CD4-positive, alpha-beta T cell treated with Interleukin-4 for 1 hour (primary cell): ENCODE measurements at regions not wholly inside any gene's neighbourhood (a gene's known extent, or its start where the extent isn't known, plus 50 kb on each side); places are given as distances from the start of the nearest gene placed in this dataset.
"Not testable (repeated sequence)": the region's sequence is repeated elsewhere in the genome, so short reads cannot be mapped to it uniquely, and the experiment has no call there.

Experiments
- DNase-seq, 2 donors: peaks; one replicate each; pipeline ENCODE4 v3.0.0-alpha.2; 2020 to 2022

DNA sequence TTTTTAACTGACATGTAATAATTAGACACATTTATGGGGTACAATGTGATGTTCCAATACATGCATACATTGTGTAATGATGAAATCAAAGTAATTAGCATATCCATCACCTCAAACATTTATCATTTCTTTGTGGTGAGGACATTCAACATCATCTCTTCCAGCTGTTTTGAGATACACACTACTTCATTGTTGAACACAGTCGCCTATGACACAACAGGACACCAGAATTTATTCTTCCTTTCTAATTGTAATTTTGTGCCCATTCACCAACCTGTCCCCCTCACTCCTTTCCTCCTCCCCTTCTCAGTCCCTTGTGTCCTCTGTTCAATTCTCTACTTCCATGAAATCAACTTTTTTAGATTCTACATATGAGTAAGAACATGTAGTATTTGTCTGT, 113.4 kb upstream of the CBLB start:
- DNase-seq, result no peak

DNA sequence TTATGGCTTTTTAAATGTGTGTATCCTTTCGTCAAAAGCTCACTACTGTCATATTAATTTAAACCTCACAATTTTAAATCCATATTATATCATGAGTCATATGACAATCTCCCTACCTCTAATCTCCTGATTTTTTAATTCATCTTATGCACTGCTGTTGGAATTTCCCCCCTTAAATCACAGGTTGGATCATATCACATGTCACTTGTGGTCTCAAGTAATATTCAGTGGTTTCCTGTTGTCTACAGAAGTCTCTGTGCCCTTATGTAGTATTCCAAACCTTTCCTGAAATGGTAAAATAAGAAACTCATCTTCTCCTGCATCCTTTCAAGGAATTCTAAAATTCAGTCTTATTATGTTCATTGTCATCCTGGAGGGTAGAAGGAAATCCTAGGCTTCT, 116.0 kb upstream of the CBLB start:
- peak in 1 of 2 donors; percentile 27 for DNase-seq

DNA sequence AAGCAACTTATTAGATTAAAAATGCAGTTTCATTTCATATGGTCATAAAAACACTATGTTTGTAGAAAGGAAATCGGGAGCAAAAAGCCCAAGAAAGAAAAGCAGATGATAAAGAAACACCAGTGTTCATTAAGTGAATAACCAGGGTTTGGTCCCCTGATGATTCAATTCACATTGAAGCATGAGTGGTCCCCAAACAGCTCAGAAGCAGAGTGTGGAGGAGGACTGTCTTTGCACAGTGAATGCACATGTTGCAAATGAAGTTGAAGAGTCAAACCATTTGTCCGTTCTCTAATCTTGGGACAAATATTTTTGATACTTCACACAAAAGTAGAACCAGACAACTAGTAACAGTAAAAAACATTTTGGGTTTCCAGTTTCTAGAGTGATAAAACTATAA, 117.5 kb upstream of the CBLB start:
- not testable (repeated sequence) for DNase-seq

DNA sequence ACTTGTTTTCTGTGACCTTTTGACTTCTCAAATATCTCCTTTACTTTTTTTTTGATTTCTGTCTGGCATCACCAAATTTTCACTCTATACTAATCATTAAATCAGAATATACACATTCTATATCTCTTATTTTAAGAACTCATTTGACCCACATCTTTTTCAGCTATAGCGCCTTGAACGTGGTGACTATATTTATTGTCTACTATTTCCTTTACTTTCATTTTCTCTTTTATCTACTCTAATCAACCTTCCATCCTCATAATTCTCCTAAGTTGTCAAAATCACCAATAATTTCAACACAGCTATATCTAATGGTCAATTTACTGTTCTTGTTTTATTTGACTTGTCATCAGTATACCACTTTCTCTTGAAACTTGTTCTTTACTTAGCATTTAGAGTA, 119.0 kb upstream of the CBLB start:
- peak in 1 of 2 donors; percentile 24 for DNase-seq

DNA sequence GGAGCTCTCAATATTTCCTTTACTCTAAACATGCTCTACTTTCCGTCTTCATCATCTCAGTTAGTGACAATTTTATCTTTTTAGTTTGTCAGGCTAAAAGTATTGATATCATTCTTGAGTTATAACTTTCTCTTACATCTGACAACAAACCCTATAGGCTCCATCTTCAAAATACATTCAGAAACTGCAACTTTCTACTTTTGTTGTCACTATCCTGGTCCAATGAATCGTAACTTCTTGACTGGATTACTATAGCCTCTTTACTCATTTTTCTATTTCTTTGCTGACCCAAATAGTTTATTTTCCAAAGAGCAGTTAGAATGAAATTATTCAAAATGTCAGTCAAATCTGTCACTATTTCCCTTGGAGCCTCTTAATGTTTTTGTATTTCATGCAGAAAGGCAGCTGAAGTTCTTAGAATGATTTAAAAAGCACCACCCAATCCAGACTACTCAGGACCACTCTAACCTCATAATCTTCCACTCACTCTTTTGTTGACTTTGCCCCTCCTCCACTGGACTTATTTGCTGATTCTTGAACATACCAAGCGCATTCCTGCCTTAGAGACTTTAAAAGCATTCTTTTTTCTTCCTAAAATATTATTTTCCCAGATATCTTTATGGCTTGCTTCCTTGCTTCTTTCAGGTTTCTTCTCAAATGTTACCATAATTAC, 119.9 kb upstream of the CBLB start:
- no peak for DNase-seq

DNA sequence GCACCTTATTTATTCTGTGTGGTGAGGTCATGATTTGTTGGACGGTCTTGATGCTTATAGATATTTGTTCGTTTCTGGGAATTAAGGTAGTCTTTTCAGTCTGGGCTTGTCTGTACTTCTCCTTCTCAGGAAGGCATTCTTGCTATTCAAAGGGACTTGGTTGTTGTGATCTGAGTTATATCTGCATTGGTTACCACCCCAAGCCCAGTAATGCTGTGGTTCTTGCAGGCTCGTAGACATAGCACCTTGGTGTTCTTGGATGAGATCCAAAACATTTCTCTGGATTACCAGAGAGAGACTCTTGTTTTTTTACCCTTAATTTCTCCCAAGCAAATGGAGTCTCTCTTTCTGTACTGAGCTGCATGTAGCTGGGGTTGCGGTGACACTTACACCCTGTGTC, 128.0 kb upstream of the CBLB start:
- no peak for DNase-seq

DNA sequence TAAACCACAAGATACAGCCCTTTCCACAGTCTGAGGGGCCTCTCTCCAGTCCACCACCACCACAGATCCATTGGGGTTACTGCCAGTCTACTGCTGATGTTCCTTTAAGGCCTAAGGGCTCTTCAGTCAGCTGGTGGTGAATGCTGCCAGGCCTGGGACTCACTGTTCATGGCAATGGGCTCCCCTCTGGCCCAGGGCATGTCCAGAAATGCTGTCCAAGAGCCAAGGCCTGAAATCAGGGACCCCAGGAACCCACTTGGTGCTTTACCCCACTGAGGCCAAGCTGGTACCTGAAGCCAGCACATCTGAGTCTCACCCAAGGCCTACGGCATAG, 128.6 kb upstream of the CBLB start:
- no peak for DNase-seq

DNA sequence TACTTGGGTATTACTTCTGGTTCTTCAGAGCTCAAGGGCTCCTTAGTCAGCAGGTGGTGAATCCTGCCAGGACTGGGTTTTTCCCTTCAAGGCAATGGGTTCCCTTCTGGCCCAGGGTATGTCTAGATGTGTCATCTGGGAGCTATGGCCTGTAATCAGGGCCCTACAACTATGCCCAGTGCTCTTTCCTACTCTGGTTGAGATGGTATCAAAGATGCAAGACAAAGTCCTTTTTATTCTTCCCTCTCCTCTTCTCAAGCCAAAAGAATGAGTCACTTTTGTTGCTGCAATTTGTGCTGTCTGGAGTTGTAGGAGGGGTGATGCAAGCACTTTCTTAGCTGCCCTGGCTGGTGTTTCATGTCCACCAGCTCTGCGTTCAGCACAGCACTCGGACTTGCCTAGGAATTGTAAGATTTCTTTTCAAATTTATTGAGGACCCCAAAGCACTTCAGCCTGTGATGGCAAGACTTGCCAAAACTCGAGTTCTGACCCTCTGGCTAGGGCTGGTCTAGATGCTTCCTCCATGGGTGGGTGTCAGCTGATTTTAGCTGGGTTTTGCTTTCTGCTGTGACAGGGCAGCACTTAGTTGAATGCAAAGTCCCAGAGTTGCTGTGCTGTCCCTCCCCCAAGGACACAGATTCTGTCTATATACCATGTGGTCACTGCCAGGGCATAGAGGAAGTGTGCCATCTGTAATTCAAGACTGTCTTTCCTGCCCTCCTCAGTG, 129.2 kb upstream of the CBLB start:
- DNase-seq, result peak in 1 of 2 donors; percentile 12

DNA sequence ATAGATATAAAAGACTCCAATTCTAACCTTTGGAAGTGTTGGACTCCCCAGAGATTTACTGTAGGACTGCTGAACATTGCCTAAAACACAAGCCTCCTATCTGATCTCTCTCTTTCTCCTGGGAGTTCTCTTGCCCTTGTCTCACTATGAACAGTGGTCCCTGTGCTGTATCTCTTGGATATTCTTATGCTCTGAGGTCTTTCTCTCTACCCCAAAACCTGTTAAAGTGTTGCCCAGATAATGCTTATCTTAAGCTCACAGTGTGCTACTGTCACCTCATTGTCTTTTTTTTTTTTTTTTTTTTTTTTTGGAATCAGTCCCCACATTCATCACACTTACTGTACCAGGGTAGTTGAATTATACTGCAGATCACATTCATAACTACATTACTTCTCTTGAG, 131.0 kb upstream of the CBLB start:
- no peak for DNase-seq

DNA sequence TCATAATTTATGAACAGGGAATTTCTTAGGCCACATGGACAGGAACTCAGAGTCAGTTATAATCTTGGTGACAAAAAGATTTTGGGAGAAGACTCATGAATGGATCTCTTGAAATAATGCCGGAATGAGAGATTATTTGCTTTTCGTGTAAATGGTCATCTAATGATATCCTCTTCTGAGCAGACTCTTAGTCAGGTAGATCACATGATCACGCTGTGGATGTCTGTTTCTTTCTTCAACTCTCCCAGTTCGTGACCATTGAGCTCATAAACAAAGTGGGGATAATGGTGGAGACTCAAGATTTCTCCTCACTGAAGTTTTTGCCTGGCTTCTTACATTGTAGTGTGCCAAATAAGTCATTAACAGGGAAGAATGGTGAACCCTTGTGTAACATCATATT, 133.1 kb upstream of the CBLB start:
- DNase-seq, result no peak

DNA sequence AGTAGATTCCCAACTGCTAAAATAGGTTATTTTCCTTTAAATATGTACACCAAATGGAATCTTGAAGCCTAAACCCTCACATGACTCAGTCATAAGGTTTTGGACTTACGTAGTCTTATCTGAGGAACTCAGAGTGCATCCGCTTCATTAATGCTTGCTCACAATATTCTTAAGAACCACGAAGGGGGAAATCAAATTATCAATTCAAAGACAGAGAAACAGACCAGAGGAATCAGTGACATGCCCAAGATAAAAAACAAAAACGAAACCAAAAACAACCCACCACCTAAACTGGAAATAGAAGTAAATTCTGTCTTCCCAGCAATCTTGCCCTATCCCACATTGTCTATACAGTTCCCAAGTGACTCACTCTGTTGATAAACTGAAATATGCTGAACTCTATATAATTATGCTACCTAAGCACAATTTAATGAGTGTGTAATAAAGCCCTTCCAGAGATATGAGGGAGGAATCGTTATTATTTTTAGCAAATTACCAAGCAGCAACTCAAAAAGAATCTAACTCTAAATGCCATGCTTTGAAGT, 135.4 kb upstream of the CBLB start:
- peak in 1 of 2 donors; percentile 54 for DNase-seq

DNA sequence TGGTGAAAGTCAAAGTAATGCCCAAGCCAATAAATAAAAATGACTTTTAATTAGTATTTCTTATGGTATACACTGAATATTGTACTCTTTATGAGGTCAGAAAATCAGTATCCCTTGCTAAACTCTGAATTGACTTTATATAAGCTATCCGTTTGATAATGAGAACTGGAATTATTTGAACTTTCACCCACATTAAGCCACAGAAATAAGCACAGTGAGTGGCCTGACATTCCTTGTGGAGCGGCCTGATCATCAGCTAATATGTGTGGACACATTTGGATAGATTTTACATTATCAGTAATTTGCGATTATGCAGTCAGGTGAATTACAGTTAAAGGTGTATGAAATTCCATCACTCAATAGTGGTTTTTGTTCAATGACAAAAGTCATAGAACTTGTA, 136.0 kb upstream of the CBLB start:
- no peak for DNase-seq

DNA sequence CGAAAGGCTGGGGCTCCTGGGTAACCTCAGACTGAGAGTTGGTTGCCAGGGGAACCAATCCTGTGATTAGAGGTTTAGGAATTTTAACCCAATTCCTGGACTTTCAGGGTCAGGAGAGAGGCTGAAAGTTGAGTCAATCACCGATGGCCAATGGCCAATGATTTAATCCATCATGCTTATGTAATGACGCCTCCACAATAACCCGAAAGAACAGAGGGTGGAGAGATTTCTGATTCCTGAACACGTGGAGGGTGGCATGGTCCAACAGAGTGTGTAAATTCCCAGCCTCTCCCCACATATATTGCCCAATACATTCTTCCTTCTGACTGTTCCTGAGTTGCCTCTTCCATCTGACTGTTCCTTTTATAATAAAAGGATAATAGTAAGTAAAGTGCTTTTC, 137.2 kb upstream of the CBLB start:
- no peak for DNase-seq

DNA sequence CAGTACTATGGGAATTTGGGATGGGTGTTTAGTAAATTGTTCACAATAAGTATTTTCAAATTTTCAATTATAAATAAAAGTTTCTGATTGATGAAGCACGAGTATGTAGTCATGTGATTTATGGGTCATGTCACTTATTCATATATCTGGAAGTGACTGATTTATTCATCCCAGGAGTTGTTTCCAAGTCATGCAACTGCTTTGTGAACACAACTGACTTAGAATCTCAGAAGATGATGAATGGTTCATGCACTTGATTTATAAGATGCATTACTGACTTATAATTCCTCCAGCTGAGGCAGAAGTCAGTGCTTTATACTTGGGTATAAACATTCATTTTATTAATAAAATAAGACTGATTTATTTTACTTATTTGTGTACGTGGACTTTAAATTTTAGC, 137.8 kb upstream of the CBLB start:
- no peak for DNase-seq

DNA sequence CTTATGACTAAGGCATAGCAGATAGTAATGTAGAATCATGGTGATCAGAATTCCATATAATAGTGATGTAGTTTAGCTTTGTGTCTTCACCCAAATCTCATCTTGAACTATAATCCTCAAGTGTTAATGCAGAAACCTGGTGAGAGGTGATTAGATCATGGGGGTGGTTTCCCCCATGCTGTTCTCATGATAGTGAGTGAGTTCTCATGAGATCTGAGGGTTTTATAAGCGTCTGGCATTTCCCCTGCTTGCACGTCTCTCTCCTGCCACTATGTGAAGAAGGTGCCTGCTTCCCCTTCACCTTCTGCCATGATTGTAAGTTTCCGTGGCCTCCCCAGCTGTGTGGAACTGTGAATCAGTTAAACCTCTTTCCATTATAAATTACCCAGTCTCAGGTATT, 138.7 kb upstream of the CBLB start:
- DNase-seq, result no peak

DNA sequence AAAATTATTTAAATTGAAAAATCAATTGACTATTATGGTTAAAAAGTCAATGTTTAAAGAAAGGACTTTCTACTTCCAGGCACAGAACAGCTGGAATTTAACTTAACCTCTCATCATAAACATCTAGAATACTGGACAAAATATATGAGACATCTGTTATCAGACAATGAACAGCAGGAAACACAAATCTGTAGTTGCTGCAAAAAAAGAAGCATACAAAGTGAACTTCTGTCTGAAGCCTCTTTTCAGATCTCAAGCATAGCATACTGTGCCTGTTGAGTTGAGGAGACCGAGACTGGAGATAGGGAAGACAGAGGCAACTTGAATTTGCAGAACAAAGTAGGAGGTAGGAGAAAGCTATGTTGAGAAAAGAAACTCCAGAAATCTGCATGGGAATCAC, 140.0 kb upstream of the CBLB start:
- no peak for DNase-seq

DNA sequence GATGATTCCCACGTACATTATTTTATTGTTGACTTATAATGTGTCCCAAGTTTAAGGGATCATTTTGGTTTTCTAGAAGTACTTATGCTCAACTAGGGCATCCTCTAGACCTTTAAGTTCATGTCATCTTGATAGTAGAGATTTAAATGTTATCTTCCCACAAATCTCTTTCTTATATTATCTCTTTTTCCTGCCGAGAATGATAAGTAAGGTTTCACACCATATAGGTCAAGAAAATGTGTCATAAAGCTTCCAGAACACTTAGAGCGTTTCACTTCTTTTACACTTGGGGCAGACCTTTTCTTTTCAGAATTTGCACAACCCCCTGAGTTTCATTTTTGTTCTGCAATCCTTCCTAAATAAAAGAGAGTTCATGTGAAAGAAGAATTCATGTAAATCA, 142.0 kb upstream of the CBLB start:
- no peak for DNase-seq

DNA sequence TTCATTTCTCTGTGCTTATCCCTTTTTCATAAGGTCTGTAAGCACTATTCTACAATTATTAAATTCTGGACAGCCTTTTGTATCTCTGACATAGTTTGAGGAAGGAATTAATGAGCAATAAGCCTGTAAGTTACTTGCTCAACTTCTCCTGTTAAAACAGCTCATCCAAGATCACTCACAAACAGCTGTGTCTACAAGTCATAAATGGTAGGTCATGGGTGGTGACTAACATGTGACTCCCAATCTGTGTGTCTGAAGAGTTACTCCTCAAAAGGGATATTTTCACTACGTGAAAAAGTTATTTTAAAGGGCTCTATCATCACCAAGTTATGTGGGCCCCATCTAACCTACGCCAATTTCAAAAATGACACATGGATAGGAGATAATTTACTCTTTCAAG, 145.2 kb upstream of the CBLB start:
- no peak for DNase-seq

DNA sequence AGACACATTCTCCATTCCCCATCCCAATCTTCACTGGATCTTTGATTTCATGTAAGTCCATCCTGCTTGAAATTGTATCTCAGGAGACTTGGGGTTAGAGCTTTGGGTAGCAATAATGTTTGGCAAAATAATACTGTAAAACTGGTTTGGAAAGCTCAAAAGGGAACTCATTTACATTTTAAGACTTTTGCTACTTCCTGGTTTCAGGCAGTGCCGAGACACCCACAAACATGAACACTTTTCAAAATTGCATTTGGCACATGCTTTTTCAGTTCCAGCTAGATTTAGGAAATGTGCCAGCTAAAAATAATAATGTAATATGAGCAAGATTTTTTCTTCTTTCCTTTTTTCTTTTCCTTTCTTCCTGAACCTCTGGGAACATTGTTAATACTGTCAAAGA, 145.7 kb upstream of the CBLB start:
- DNase-seq, result no peak

DNA sequence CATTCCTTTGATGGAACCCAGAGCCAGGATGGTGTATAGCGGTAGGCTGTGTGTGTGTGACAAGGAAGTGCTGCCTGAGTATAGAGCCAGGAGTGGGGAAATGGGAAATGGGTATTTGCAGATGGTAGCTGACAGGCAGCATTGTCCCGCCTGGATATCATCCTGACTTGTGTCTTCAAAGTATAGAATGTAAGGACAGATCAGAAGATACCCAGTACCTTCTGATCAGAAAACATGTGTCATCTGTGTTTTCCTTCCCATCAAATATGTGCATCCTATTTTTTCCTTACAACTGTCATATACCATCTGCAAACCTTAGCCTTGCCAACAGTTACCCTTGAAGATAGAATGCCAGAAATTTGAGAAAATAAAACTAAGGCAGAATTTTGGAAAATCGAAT, 146.2 kb upstream of the CBLB start:
- no peak for DNase-seq

DNA sequence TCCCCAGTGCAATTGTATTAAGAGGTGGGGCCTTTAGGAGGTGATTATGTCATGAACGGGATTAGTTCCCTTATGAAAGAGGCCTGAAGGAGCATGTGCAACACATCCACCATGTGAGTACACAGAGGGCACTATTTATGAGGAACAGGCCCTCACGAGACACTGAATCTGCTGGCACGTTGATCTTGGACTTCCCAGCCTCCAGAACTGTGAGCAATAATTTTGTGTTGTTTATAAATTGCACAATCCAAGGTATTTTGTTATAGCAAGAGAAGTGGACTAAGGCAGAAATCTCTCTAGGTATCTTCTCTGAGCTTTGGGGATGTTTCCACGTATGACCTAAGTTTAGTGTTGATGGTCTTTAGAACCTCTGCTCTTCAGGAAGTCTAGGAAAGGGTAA, 149.3 kb upstream of the CBLB start:
- no peak for DNase-seq

DNA sequence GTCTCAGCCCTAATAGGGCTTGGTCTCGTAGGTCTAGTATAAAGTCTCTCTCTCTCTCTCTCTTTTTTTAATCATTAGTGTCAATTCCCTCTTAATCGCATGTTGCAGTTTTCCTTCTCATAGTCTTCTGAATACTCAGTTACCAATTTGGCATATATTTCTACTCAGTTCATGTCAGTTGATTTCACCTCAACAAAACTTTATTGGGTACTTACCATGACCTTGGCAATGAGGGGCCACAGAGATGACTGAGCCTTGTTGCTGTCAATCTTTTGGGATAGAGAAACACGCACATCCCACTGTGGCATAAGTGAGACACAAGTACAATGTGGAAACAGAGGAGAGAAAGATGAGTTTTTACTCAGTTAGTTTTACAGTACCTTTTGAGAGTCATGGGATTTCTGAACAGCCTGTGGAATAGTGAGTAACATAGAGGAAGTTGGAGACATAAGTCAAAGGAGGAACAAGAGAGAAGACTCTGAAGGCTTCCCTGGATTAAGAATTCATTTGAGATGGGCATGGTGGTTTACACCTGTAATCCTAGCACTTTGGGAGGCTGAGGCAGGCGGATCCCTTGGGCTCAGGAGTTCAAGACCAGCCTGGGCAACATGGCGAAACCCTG, 150.2 kb upstream of the CBLB start:
- DNase-seq, result no peak

DNA sequence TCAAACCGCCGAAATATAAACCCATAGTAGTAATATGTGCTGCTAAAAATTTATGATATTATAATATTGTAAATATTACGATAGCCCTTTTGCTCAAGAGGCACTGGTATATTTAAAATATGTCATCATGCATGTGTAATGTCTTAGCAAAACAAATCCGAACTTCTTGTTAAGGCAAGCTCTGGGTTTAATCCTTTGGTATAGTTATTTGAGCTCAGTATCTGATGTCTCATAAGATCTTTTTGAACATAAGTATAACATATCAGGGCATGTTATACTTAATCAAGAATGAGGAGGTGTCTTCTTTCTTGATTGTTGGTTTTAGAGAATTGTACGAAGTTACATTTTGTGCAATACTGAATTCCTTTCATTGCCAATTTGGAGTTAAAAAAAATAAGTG, 154.1 kb upstream of the CBLB start:
- no peak for DNase-seq

DNA sequence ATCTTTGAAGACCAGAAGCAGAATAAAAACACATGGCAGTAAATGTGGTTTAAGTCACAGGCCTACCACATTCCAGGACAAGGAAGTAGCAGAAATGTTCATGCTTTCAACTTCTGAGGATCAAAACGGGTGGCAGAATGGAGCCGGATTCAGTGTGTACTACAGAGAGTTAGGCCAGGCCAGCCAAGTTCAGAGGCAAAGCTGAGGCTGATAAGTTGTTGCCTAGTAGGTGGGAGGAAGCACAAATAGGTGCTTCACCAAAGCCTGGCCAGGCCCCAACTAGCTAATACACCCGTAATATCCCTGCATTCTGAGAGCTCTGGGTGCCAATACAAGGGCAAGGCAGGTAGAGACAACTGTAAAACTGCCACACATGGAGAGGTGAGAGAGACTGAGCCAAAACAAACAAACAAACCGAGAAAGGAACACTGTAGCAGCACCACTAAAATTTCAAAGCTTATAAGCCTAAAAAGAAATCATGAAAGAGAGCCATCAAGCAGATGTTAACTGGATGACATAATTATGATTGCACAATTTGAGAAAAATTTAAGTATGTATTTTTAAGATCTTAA, 156.4 kb upstream of the CBLB start:
- DNase-seq, result no peak
